Transverse colon (tissue), 4 donors: ENCODE measurements at regions not wholly inside any gene's neighbourhood (a gene's known extent, or its start where the extent isn't known, plus 50 kb on each side); places are given as distances from the start of the nearest gene placed in this dataset.

Experiments
- CTCF ChIP-seq, 5 experiments: fragments of 200-600 bp in 3 of 5; fragments of 450-650 bp in 2 of 5; sonication (generic) in 3 of 5; IDR thresholded peaks; 1 replicate in 2 of 5; 2 replicates in 3 of 5; pipeline ENCODE4 v1.5.1; 2016 to 2017; ENCODE audit warnings: antibody characterized with exemption in 5 of 5, inconsistent platforms in 3 of 5, mild to moderate bottlenecking in 2 of 5, moderate library complexity in 1 of 5
- EP300 ChIP-seq: sonication (generic); formaldehyde crosslinking; IDR thresholded peaks from one replicate; pipeline ENCODE4 v1.6.1; 2017; ENCODE audit warnings: antibody characterized with exemption, low read depth
- POLR2A ChIP-seq: fragments of 450-650 bp; IDR thresholded peaks from one replicate; pipeline ENCODE4 v1.6.1; 2016; ENCODE audit warnings: antibody characterized with exemption, mild to moderate bottlenecking, moderate library complexity
- POLR2AphosphoS5 ChIP-seq, 3 donors: sonication (generic); formaldehyde crosslinking; IDR thresholded peaks; one replicate each; pipeline ENCODE4 v1.6.1; 2016; ENCODE audit warnings: antibody characterized with exemption in 3 of 3

- TF ChIP-seq POLR2A (no peak), CTCF (IDR thresholded peaks at IDR 0.05) (no peak), POLR2AphosphoS5 (IDR thresholded peaks at IDR 0.05) (no peak), EP300 (no peak)
Observed at GRCh38 chr15:83362706-83363105, 78.2 kb upstream of the BNC1 start.
